ENCODE measurements at regions not wholly inside any gene's neighbourhood (a gene's known extent, or its start where the extent isn't known, plus 50 kb on each side); places are given as distances from the start of the nearest gene placed in this dataset.

DNA sequence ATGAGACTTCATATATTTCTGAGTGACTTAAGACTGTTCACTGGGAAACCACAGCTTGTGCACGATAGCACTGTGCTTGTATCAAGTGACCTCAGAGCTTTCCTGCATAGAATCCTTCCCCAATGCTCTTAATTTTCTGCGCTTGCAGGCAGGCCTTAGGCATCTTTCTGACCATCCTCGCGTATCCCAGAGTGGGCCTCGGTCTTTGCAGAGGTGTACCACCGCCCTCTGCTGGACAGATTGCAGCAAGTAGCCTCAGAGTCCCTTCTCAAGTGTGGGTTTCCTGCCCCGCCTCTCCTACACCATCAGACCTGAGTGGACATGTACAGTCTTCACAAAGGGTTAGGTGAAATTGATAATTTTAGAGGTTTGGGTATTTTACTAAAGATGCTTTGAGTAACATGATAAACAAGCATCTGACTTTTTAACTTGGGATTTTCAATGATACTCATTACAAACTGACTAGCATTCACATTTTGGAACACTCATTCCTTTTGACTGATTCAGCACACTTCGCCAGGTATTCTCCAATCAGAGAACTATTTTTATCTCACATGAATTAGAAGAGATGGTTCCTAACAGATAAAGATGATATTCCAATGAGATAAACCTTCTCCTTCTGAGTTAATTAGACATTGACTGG lies 246.5 kb upstream of the USP25 start (continued):
- no peak for TF ChIP-seq ATAD3A (CRISPR knock-in tag; IDR thresholded peaks at IDR 0.05)
- no peak for TF ChIP-seq ZFAT (CRISPR knock-in tag; conservative IDR thresholded peaks at IDR 0.05)
- TF ChIP-seq ZNF772 (CRISPR knock-in tag; IDR thresholded peaks at IDR 0.05) = 0 out of 2 replicates have a peak, but pooled peaks have one; percentile 31
- TF ChIP-seq ZMYM3 (CRISPR knock-in tag; IDR thresholded peaks at IDR 0.05) = 0 out of 2 replicates have a peak, but pooled peaks have one; percentile 53
- TF ChIP-seq AKAP8 (CRISPR knock-in tag; IDR thresholded peaks at IDR 0.05) = no peak
- no peak for TF ChIP-seq IKZF1 (IDR thresholded peaks at IDR 0.05)
- peak; percentile 75 for TF ChIP-seq ZNF792 (CRISPR knock-in tag; IDR thresholded peaks at IDR 0.05)
- no peak for TF ChIP-seq ZNF382 (CRISPR knock-in tag; IDR thresholded peaks at IDR 0.05; ENCODE audit: borderline replicate concordance)
- TF ChIP-seq ZBTB21 (CRISPR knock-in tag; IDR thresholded peaks at IDR 0.05) = no peak
- no peak for TF ChIP-seq PRDM10 (CRISPR knock-in tag; IDR thresholded peaks at IDR 0.05; ENCODE audit: low read depth)
- no peak for TF ChIP-seq ZNF10 (CRISPR knock-in tag; IDR thresholded peaks at IDR 0.05; ENCODE audit: borderline replicate concordance, low read depth)
- no peak for TF ChIP-seq AGO2 (optimal IDR thresholded peaks at IDR 0.05; ENCODE audit: low read depth, low read length)
- TF ChIP-seq JARID2 (CRISPR knock-in tag; IDR thresholded peaks at IDR 0.05; ENCODE audit: insufficient replicate concordance) = no peak
- no peak for TF ChIP-seq POLR2A (IDR thresholded peaks at IDR 0.05; ENCODE audit: insufficient read depth in 1 of 2, low read depth in 2 of 2, low read length in 2 of 2)
- no peak for TF ChIP-seq TOPORS (CRISPR knock-in tag; IDR thresholded peaks at IDR 0.05)
- TF ChIP-seq ZNF781 (CRISPR knock-in tag; IDR thresholded peaks at IDR 0.05; ENCODE audit: borderline replicate concordance, not compliant biosample characterization) = no peak
- peak; percentile 77 for TF ChIP-seq ARID3A (IDR thresholded peaks at IDR 0.05; ENCODE audit: low read depth, low read length)
- TF ChIP-seq SNAPC2 (CRISPR knock-in tag; IDR thresholded peaks at IDR 0.05) = no peak
- no peak for TF ChIP-seq RBM39 (IDR thresholded peaks at IDR 0.05; ENCODE audit: low read depth, low read length, poor library complexity, severe bottlenecking)
- TF ChIP-seq THAP11 (CRISPR knock-in tag; IDR thresholded peaks at IDR 0.05) = peak; percentile 51; the same call in 1 of the 2 replicates
- TF ChIP-seq, protein P1, sequence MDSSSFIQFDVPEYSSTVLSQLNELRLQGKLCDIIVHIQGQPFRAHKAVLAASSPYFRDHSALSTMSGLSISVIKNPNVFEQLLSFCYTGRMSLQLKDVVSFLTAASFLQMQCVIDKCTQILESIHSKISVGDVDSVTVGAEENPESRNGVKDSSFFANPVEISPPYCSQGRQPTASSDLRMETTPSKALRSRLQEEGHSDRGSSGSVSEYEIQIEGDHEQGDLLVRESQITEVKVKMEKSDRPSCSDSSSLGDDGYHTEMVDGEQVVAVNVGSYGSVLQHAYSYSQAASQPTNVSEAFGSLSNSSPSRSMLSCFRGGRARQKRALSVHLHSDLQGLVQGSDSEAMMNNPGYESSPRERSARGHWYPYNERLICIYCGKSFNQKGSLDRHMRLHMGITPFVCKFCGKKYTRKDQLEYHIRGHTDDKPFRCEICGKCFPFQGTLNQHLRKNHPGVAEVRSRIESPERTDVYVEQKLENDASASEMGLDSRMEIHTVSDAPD (CRISPR knock-in tag; IDR thresholded peaks at IDR 0.05) = no peak
